Glutamatergic neuron (in vitro differentiated cells): ENCODE measurements at regions not wholly inside any gene's neighbourhood (a gene's known extent, or its start where the extent isn't known, plus 50 kb on each side); places are given as distances from the start of the nearest gene placed in this dataset.

Source experiments
- DNase-seq: peaks from one replicate; pipeline ENCODE4 v3.0.0; 2022
- H3K27ac Mint-ChIP-seq: one replicate; pipeline ENCODE4 v1.8.0; 2020; ENCODE audit warnings: mild to moderate bottlenecking, mixed read lengths, inconsistent platforms; ENCODE audit not compliant: unreplicated experiment
- H3K27me3 Mint-ChIP-seq: one replicate; pipeline ENCODE4 v1.8.0; 2020; ENCODE audit warnings: mild to moderate bottlenecking, moderate library complexity, mixed read lengths, inconsistent platforms; ENCODE audit not compliant: unreplicated experiment
- H3K36me3 Mint-ChIP-seq: one replicate; pipeline ENCODE4 v1.8.0; 2020; ENCODE audit warnings: mild to moderate bottlenecking, mixed read lengths, inconsistent platforms; ENCODE audit not compliant: unreplicated experiment
- H3K4me1 Mint-ChIP-seq: one replicate; pipeline ENCODE4 v1.8.0; 2020; ENCODE audit warnings: mild to moderate bottlenecking, low read depth, mixed read lengths, inconsistent platforms; ENCODE audit not compliant: unreplicated experiment
- H3K4me3 Mint-ChIP-seq: one replicate; pipeline ENCODE4 v1.8.0; 2020; ENCODE audit warnings: mild to moderate bottlenecking, mixed read lengths, inconsistent platforms; ENCODE audit not compliant: unreplicated experiment
- H3K9me3 Mint-ChIP-seq: one replicate; pipeline ENCODE4 v1.8.0; 2020; ENCODE audit warnings: mild to moderate bottlenecking, moderate library complexity, mixed read lengths, inconsistent platforms; ENCODE audit not compliant: unreplicated experiment
- TF ChIP-seq, protein P1 (sequence below): fragments of 200-600 bp; sonication (generic); IDR thresholded peaks from one replicate; pipeline ENCODE4 v1.5.0; 2021; ENCODE audit not compliant: partially characterized antibody, unreplicated experiment

DNA sequence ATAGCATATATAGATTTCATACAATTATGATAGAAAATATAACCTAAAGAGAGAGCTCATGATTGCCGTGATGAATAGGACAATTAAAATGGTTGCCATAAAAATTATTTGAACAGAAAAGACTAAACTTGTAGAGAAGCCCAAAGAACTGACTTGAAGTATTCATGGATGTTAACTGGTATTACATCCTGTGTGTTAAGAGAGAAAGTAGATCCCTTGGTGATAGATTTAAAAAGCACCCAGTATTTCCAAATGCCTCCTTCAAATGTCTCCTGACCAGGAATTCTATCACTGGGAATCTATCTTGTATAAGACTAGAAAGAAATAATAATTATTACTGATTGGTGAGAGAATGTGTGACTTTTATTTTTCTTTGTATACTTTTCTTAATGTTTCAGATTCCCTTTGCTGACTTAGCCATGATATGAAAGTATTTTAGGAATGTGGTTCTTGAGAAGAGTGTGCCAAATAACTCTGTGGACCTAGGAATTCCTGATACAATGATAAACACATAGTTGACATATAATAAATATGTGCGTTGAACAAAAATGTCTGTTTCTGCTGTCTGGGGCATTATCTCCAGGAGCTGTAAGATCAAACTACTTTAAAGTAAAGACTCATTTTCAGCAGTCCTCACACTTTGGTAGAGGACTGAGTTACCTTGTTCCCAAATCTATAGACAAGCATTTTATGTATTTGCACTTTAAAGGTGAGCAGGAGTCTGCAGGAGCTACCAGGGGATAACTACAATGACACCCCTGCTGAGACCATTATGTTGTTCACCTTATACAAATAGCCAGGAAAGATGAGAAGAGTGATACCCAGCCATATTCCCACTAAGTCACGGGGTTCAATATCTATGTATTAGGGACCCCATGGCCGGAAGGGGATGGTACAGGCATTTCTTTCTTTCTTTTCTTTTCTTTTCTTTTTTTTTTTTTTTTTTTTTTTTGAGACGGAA, 211.1 kb upstream of the TLE4 start:
- H3K4me3 Mint-ChIP-seq: no peak overlapping the region
- TF ChIP-seq, protein P1, sequence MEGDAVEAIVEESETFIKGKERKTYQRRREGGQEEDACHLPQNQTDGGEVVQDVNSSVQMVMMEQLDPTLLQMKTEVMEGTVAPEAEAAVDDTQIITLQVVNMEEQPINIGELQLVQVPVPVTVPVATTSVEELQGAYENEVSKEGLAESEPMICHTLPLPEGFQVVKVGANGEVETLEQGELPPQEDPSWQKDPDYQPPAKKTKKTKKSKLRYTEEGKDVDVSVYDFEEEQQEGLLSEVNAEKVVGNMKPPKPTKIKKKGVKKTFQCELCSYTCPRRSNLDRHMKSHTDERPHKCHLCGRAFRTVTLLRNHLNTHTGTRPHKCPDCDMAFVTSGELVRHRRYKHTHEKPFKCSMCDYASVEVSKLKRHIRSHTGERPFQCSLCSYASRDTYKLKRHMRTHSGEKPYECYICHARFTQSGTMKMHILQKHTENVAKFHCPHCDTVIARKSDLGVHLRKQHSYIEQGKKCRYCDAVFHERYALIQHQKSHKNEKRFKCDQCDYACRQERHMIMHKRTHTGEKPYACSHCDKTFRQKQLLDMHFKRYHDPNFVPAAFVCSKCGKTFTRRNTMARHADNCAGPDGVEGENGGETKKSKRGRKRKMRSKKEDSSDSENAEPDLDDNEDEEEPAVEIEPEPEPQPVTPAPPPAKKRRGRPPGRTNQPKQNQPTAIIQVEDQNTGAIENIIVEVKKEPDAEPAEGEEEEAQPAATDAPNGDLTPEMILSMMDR: no peak
- no peaks in the 10 kb centered on the region for H3K9me3 Mint-ChIP-seq
- peaks cover 7% of the 10 kb centered on the region for H3K4me1 Mint-ChIP-seq
- no peaks in the 10 kb centered on the region for H3K36me3 Mint-ChIP-seq
- DNase-seq: no peak
- peaks cover 2% of the 10 kb centered on the region for H3K27me3 Mint-ChIP-seq
- no peak overlapping the region for H3K27ac Mint-ChIP-seq

DNA sequence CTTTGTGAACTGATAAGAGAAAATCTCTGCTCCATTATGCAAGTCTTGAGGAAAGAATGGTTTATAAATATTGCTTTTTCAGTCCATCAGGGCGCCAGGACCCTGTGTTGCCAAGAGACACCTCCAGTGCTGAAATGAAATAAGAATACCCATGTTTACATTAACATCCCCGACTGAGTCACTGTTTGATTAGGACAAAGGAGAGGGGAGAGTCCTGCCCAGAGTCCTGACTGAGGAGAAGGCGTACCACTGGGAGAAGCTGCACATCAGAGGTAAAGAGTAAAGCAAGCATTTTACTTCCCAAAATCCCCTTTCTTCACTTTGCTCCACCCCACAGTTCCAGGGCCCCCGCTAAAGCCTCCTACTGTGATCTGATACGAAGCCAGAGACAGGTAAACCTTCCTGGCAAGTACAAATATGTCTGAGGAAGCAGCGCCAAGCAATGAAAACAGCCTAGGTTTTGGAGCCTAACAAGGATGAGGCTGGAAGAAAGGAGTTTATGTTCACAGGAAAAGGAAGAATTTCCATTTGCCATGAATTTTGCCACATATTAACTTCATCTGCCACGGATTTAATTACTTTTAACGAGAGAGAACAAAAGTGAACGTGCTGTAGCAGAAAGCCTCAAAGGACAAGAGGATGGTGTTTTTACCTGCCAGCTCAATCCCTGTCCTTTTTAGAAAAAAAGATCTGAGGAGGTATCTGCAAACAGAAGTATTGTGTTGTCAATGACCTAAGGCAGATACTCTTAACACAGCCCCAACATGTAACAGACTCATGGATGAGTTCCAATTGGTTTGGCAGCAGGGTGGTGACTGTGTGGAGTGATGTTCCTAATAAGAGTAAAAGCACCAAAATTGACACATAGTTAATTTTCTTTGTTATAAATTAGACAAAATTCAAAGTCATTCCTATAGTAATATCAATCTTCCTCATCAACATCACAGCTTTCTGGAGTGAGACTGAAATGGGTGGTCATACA, 209.4 kb upstream of the TLE4 start:
- H3K27ac Mint-ChIP-seq: no peak overlapping the region

DNA sequence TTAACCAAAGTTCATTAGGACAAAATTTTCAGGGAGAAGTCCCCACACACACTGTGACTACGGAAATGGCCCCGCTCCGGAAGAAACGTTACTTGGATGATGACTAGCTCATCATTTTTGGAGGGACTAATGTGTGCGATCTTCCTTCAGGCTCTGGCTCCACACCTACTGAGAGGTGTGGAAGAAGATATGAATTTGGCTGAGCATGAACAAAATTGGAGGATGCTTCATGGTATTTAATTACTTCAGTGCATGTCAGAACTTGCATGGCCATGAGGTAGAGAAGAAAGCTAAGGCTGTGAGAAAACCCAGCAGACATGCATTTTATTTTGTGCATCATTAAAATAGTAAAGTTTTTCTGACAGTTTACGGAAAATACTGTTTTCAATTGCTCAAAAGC, 202.1 kb upstream of the TLE4 start:
- H3K27me3 Mint-ChIP-seq: no peaks in the 10 kb centered on the region
- TF ChIP-seq, protein P1: no peak
- no peak overlapping the region for H3K4me3 Mint-ChIP-seq
- H3K36me3 Mint-ChIP-seq: no peaks in the 10 kb centered on the region
- DNase-seq: no peak
- no peak overlapping the region for H3K27ac Mint-ChIP-seq
- no peaks in the 10 kb centered on the region for H3K4me1 Mint-ChIP-seq
- H3K9me3 Mint-ChIP-seq: no peaks in the 10 kb centered on the region

More for the DNA sequence above, 209.4 kb upstream of the TLE4 start:
- H3K9me3 Mint-ChIP-seq: no peaks in the 10 kb centered on the region
- H3K4me1 Mint-ChIP-seq: peaks cover 2% of the 10 kb centered on the region
- TF ChIP-seq, protein P1: no peak
- no peak for DNase-seq
- no peak overlapping the region for H3K4me3 Mint-ChIP-seq
- no peaks in the 10 kb centered on the region for H3K36me3 Mint-ChIP-seq
- no peaks in the 10 kb centered on the region for H3K27me3 Mint-ChIP-seq

DNA sequence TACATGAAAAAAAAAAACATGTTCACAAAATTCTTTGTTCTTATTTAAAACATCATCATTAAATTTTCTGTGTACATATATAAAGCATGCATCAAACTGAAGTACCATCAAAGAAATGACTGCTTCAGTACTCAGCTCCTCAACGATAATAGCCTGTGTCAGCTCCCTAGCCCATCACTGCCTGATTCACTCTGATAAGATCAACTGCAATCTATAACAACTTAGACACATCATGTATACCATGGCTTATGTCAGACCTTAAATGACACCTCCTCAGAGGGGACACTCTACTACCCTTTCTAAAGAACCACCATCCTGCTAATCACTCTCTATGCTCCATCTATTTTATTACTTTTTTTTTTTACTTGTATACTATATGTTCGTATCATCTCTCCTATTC, 200.5 kb upstream of the TLE4 start:
- H3K9me3 Mint-ChIP-seq: no peaks in the 10 kb centered on the region
- no peaks in the 10 kb centered on the region for H3K27me3 Mint-ChIP-seq
- DNase-seq: no peak
- H3K4me1 Mint-ChIP-seq: no peaks in the 10 kb centered on the region
- TF ChIP-seq, protein P1: no peak
- H3K27ac Mint-ChIP-seq: no peak overlapping the region
- H3K36me3 Mint-ChIP-seq: no peaks in the 10 kb centered on the region
- no peak overlapping the region for H3K4me3 Mint-ChIP-seq
